HG03175 (cell line): ENCODE measurements at regions not wholly inside any gene's neighbourhood (a gene's known extent, or its start where the extent isn't known, plus 50 kb on each side); places are given as distances from the start of the nearest gene placed in this dataset.

Experiments used
- ATAC-seq: cut with Tn5 transposase; IDR thresholded peaks from one replicate; pipeline ENCODE4 v1.9.1; 2021; ENCODE audit warnings: mild to moderate bottlenecking, moderate library complexity; ENCODE audit not compliant: unreplicated experiment

DNA sequence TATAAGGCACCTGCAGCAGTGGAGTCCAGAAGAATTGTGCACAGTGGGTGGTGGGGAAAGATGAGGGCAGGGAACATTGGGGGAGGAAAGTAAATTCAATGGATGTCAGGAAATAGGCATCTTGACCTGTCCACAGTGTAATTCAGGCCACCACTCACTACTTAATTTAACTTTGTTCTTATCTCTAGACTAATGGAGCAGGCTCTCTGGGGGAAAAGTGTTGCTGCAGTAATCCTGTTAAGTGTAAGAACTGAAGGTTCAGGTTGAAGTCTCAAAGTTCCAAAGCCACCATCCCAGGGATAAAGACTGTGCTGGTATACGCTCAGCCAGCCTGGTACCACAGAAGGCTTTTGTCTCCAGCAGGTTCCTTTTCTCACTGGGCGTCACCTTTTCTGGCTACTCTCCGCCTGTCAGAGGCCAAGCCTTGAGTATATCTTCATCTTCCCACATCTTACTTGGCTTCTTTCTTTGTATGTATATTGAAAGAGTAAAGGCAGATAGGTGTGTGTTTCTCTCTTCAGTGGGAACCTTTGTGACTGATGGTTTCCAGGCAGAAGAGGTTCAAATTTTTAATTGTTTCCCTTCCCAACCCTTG, 150.9 kb upstream of the DMRT1 start:
- no peak for ATAC-seq

DNA sequence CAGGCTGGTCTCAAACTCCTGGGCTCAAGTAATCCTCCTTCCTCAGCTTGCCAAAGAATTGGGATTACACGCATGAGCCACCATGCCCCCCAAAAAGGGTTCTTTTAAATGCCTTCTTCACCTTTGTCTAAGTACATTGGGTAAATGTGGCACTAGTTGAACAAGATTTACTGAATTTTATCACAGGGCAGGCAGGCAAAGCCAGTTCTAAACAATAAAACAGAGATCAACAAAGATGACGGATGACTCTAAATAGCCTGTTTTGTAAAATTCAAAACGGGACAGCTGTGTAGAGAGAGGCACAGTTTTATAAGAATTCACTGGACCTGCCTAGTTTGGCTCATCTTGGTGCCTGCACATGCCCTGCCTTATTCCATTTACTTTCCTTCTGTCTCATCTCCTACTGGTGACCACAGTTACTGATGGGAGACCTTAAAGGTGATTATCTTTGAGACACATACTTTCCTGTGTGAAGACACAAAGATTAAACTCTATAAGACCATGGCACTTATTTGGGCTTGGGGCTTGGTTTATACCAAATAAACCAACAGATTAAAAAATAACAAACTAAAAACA, 149.6 kb upstream of the DMRT1 start:
- no peak for ATAC-seq

DNA sequence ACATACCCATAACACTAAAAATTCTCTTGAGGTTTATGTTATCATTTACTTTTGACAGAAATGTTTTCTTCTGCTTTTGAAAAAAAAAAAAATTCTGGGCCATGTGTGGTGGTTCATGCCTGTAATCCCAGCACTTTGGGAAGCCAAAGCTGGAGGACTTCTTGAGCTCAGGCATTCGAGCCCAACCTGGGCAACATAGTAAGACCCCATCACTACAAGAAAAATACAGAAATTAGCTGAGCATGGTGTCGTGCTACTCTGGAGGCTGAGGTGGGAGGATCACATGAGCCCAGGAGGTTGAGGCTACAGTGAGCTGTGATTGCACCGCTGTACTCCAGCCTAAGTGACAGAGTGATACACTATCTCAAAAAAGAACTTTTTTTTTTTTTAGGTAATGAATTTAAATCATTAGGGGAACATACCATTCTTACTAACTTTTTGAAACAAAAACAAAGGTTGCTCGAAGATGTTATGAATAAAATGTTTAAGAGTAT, 148.8 kb upstream of the DMRT1 start:
- no peak for ATAC-seq

GRCh38 chr9:693201-694091, 148.1 kb upstream of the DMRT1 start:
- no peak for ATAC-seq

- ATAC-seq, result no peak
These were observed 147.4 kb upstream of the DMRT1 start for GRCh38 chr9:694092-694402.

DNA sequence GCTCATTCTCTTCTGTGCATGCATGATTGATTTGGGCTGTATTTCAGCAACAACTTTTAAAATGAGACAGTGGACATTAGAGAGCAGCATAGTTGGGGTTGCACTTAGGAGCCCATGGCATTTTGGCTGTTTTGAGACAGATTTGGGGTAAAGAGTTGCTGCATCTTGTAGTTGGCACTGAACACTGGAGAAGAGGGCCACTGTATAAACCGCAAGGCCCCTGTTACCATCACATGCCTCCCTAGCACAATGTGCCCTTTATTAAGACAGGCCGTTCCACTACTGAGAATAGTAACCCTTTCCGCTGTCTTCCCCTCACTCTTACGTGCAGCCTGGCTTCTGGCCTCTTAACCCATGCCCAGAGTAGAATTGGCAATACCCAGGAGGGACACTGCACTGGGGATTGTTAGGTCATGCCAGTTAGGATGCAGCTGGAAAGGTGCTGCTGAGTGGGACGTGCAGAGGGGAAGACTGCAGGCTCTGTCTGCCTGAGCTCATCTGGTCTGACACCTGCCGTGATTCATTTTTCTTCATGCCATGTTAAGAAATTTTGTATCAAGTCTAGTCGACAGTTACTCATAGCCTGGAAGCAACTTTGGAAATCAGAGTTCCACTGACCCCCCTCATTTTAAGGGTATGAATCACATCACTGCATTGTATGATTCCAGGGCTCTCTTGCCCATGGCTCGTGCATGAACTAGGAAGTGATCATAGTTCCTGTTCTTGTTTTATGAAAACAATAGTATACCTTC, 146.9 kb upstream of the DMRT1 start:
- ATAC-seq, result no peak

GRCh38 chr9:695252-695651, 146.2 kb upstream of the DMRT1 start:
- no peak for ATAC-seq

GRCh38 chr9:696332-697323, 144.9 kb upstream of the DMRT1 start:
- no peak for ATAC-seq

- no peak for ATAC-seq
These were observed 143.2 kb upstream of the DMRT1 start for GRCh38 chr9:698276-698675.

GRCh38 chr9:698954-699353, 142.5 kb upstream of the DMRT1 start:
- ATAC-seq, result no peak

DNA sequence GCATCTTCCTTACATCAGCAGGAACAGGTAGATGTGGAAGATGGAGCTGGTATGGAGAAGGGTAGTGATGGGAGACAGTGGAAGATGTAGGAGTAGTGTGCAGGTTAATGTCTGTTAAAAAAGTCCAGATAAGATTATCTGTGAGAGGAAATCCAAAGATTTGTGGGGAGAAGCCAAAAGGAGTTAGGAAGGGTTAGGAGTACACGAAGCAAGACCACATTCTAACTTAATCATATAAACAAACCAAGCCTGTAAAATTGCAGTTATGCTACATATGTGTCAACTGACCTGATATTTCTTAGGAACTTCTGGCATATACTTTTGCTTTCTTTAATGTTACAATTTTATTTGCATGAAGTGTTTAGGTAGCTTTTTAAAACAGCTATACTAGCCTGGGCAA, 142.1 kb upstream of the DMRT1 start:
- ATAC-seq, result no peak

DNA sequence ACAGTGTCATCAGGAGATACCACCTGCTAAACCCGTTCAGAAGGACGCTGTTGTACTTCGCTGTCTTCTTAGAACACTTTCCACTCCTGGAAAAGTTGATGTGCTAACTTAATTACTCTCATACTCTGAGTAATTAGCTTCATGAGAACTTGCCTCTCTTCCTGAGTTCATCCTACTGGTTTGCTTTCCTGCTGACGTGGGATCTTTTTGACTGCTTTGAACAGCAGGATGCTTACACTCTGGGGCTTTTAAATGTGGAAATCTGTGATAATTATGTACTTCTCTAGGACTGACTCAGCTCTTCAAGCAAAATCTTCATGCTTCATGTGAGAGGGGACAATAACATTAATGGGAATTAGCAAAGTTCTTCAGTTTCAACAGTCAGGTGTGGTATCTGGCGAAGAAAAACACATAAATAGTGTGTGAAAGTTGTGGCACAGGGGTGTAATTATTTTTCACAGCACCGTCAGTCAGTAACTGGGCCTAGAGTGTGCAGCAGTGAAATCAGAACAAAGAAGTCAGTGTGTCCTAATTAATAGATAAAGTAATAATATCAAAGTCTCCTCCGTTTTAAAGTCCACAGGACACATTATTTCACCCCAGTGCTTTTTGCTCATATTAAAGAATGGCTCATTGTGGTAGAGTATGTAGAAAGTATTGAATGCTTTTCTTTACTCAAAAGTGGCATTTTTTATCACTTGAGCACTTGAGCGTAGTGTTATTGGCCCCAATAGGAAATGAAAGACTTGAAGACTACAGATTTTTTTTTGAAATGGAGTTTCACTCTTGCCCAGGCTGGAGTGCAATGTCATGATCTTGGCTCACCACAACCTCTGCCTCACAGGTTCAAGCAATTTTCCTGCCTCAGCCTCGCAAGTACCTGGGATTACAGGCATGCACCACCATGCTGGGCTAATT, 140.9 kb upstream of the DMRT1 start:
- no peak for ATAC-seq

- ATAC-seq, result no peak
These were observed 138.1 kb upstream of the DMRT1 start for GRCh38 chr9:703392-703791.

DNA sequence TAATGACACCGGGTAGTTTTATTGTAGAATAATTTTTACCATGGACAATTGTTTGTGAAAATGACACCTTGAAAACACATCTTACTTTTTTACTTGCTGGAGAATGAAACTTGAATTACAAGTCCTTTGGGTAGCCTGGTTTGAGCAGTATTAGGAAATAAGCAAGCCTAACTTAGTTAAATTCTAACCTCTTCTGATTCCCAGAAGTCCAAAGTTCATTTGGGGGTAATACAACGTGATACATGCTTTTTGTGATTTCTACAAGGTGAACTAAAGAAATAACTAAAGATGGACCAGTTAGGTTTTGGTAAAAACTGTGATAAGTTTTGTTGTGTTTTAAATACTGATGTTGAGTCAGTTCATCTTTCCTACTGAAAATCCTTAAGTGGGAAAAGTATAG, 135.4 kb upstream of the DMRT1 start:
- no peak for ATAC-seq

DNA sequence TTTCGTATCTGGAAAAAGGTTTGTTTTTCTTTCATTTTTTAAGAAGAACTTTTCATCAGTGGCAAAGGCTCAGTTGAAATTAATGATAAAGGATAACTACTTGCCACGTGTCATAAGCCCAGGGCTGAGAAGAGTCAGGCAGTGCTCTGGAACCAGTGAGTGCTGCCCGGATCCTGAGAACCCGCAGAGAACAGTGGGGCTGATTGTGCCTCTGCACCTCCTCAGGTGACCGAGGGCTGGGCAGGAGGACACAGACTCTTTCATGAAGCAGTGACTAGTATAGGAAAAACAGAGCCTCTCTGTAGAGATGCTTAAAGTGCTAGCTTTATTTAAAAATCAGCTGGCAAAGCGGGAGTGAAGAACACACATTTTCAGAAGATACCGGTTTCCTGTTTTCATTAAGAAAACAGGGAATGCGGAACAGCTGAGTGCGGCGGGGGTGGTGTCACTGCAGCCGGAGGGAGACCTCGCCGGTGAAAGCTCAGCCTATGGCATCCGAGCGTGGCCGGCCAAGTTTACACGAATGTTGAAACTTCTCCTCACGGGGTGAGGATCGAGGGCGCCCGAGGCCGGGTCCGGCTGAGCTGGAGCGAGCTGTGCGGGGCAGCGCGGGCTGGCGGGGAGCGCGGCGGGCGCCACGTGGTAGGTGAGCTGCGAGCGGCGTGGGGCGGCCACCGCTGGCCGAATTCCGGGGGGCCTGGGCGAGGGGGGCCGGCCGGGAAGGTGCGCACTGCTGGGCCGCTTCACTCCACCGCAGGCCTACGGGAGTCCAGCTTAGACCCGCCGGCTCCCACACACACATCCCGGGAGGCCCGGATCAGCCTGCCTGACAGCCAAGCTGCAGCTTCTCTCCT, 134.7 kb upstream of the DMRT1 start:
- ATAC-seq, result no peak

- ATAC-seq, result no peak
These were observed 133.3 kb upstream of the DMRT1 start for GRCh38 chr9:708182-708550.

DNA sequence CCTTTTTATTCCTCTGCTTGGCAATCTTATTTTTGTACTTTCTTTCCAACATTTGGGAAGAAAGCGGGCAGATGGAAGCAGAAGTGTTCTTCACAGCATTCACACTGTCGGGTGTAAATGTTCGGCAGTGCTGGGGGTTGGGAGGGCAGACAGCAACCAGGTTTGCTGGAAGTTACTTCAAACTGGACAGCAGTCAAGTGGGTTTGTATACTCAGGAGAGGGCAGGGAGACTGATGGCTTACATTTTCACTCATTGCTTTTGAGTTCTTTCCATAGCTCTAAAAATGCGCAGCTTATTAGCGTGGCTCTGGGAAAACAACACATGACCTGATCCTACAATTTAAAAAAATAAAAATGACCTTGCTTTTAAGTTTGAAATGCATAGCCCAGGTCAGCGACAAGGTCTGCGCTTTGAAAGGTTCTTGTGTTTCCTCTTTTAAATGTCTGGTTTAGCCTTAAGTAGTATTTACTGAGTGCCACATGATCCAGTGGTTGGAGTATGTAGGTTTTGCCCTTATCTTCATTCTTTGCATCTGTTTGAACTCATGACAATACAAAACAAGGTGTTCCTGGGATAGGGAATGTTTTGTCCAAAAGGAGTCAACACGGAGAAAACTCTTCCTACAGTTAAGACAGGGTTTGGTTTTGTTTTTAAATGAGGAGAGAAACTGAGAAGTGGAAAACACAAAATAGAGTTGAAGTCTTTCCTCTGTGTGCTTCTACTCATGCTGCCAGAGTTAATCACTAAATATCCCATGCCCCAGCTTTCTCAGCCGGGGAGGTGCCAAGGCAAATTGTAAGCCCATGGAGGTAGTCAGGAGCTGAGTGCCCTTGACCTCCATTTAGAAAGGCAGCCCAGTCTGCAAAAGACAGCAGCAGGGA, 132.7 kb upstream of the DMRT1 start:
- no peak for ATAC-seq
